Mesenchymal stem cell (in vitro differentiated cells and primary cell): ENCODE measurements at regions not wholly inside any gene's neighbourhood (a gene's known extent, or its start where the extent isn't known, plus 50 kb on each side); places are given as distances from the start of the nearest gene placed in this dataset.

ENCODE experiments used
- DNase-seq: peaks from one replicate; pipeline ENCODE4 v3.0.0-alpha.2; 2013
- H2AFZ ChIP-seq: one replicate; pipeline ENCODE4 v1.6.1; 2013; ENCODE audit warnings: low read depth, mild to moderate bottlenecking, control low read depth, inconsistent platforms, low read length, moderate library complexity
- H2AK5ac ChIP-seq: 2 replicates; pipeline ENCODE4 v1.6.1; 2013; ENCODE audit warnings: low read length, moderate library complexity, mild to moderate bottlenecking, inconsistent platforms; ENCODE audit not compliant: severe bottlenecking
- H2BK120ac ChIP-seq: one replicate; pipeline ENCODE4 v1.6.1; 2013; ENCODE audit warnings: low read depth, mild to moderate bottlenecking, inconsistent platforms, low read length, moderate library complexity
- H2BK12ac ChIP-seq, 2 experiments: one replicate each; pipeline ENCODE4 v1.6.1; 2013; ENCODE audit warnings: inconsistent platforms in 2 of 2, low read length in 2 of 2, mild to moderate bottlenecking in 2 of 2, moderate library complexity in 2 of 2, control low read depth in 1 of 2
- H2BK15ac ChIP-seq: one replicate; pipeline ENCODE4 v1.6.1; 2013; ENCODE audit warnings: mild to moderate bottlenecking, low read depth, inconsistent platforms; ENCODE audit not compliant: poor library complexity, severe bottlenecking
- H2BK5ac ChIP-seq: 2 replicates; pipeline ENCODE4 v1.6.1; 2013; ENCODE audit warnings: low read depth, mild to moderate bottlenecking, low read length, control low read depth, inconsistent platforms; ENCODE audit not compliant: poor library complexity, severe bottlenecking
- H3K14ac ChIP-seq, 2 experiments: one replicate each; pipeline ENCODE4 v1.6.1; 2013; ENCODE audit warnings: inconsistent platforms in 2 of 2, low read length in 2 of 2, control low read depth in 1 of 2, mild to moderate bottlenecking in 1 of 2, moderate library complexity in 1 of 2
- H3K18ac ChIP-seq, 2 experiments: one replicate each; pipeline ENCODE4 v1.6.1; 2013; ENCODE audit warnings: inconsistent platforms in 2 of 2, low read length in 2 of 2, control low read depth in 1 of 2, low read depth in 1 of 2, mild to moderate bottlenecking in 1 of 2
- H3K23ac ChIP-seq, 2 experiments: one replicate each; pipeline ENCODE4 v1.6.1; 2013; ENCODE audit warnings: inconsistent platforms in 2 of 2, low read length in 2 of 2, mild to moderate bottlenecking in 2 of 2, moderate library complexity in 2 of 2, control low read depth in 1 of 2
- H3K27ac ChIP-seq: 2 replicates; pipeline ENCODE4 v1.5.1; 2013; ENCODE audit warnings: mild to moderate bottlenecking, moderate library complexity, low read length, control low read depth, inconsistent platforms; ENCODE audit not compliant: poor library complexity, severe bottlenecking
- H3K27me3 ChIP-seq, 2 experiments: 2 replicates each; pipeline versions ENCODE4 v1.6.1 to v1.7.0; 2013; ENCODE audit warnings: low read length in 2 of 2, mild to moderate bottlenecking in 2 of 2, moderate library complexity in 2 of 2, control low read depth in 1 of 2, inconsistent platforms in 1 of 2; ENCODE audit not compliant: control insufficient read depth in 1 of 2, insufficient read depth in 1 of 2
- H3K36me3 ChIP-seq, 2 experiments: 2 replicates each; pipeline versions ENCODE4 v1.6.1 to v1.7.0; 2013; ENCODE audit warnings: low read length in 2 of 2, control low read depth in 1 of 2, inconsistent platforms in 1 of 2, low read depth in 1 of 2, mild to moderate bottlenecking in 1 of 2; ENCODE audit not compliant: insufficient read depth in 2 of 2, control insufficient read depth in 1 of 2
- H3K4ac ChIP-seq, 2 experiments: one replicate each; pipeline ENCODE4 v1.6.1; 2013; ENCODE audit warnings: inconsistent platforms in 2 of 2, low read length in 2 of 2, mild to moderate bottlenecking in 2 of 2, moderate library complexity in 2 of 2, control low read depth in 1 of 2, low read depth in 1 of 2
- H3K4me1 ChIP-seq: 2 replicates; pipeline ENCODE4 v1.6.1; 2013; ENCODE audit warnings: low read depth, low read length, control low read depth; ENCODE audit not compliant: control insufficient read depth, insufficient read depth
- H3K4me2 ChIP-seq: 2 replicates; pipeline ENCODE4 v1.6.1; 2013; ENCODE audit warnings: low read length, mild to moderate bottlenecking, inconsistent platforms; ENCODE audit not compliant: poor library complexity, severe bottlenecking
- H3K4me3 ChIP-seq, 2 experiments: 2 replicates each; pipeline versions ENCODE4 v1.5.1 to v1.7.0; 2013; ENCODE audit warnings: low read length in 2 of 2, mild to moderate bottlenecking in 2 of 2, control low read depth in 1 of 2, low read depth in 1 of 2; ENCODE audit not compliant: insufficient read depth in 1 of 2
- H3K79me1 ChIP-seq: replicated peaks from 2 replicates; pipeline ENCODE4 v1.6.1; 2013; ENCODE audit warnings: mild to moderate bottlenecking, control low read depth, low read length, inconsistent platforms; ENCODE audit not compliant: poor library complexity, severe bottlenecking
- H3K9ac ChIP-seq: 2 replicates; pipeline ENCODE4 v1.7.0; 2013; ENCODE audit warnings: mild to moderate bottlenecking, low read length, moderate library complexity
- H3K9me3 ChIP-seq: 2 replicates; pipeline ENCODE4 v1.7.0; 2013; ENCODE audit warnings: mild to moderate bottlenecking, low read length; ENCODE audit not compliant: control insufficient read depth
- H4K8ac ChIP-seq: one replicate; pipeline ENCODE4 v1.6.1; 2013; ENCODE audit warnings: inconsistent platforms, mild to moderate bottlenecking, low read length, moderate library complexity
- H4K91ac ChIP-seq: one replicate; pipeline ENCODE4 v1.6.1; 2013; ENCODE audit warnings: mild to moderate bottlenecking, low read length, inconsistent platforms
- WGBS: methylation state at CpG from one replicate; pipeline ENCODE4 v1.1.7; 2013; ENCODE audit warnings: mixed read lengths; 5-methylcytosine and 5-hydroxymethylcytosine counted together

- Histone ChIP-seq H3K4me2 (no peak overlapping the region), H3K4me3 (no peak overlapping the region), H2BK15ac (no peak overlapping the region), H3K9me3 (no peaks in the 10 kb centered on the region), H3K4ac (no peak overlapping the region), H3K79me1 (no peaks in the 10 kb centered on the region), H4K8ac (peak overlapping the region; percentile 12), H3K23ac (no peak overlapping the region), H4K91ac (no peak overlapping the region), H3K4me1 (peaks cover 2% of the 10 kb centered on the region), H2AK5ac (no peak overlapping the region), H3K18ac (peak overlapping the region in 1 of 2 experiments; percentile 49), H3K36me3 (no peaks in the 10 kb centered on the region), H2BK12ac (peak overlapping the region in 1 of 2 experiments; percentile 54), H3K14ac (peak overlapping the region in 1 of 2 experiments; percentile 75), H2AFZ (no peak overlapping the region), H3K27ac (no peak overlapping the region), H3K27me3 (no peaks in the 10 kb centered on the region), H2BK120ac (no peak overlapping the region), H3K9ac (no peak overlapping the region), H2BK5ac (no peak overlapping the region)
- WGBS, result over 99% methylated on average over 32 of the region's 32 CpGs
- DNase-seq, result no peak
Observed at GRCh38 chr5:123949043-123949804, 437.2 kb downstream of the CSNK1G3 start.

GRCh38 chr5:123947797-123948196, 435.8 kb downstream of the CSNK1G3 start:
- H2BK12ac ChIP-seq, result no peak overlapping the region
- no peak overlapping the region for H3K14ac ChIP-seq
- H3K9me3 ChIP-seq, result no peaks in the 10 kb centered on the region
- H2AK5ac ChIP-seq, result no peak overlapping the region
- H3K18ac ChIP-seq, result no peak overlapping the region
- no peak overlapping the region for H2BK5ac ChIP-seq
- H3K9ac ChIP-seq, result no peak overlapping the region
- no peaks in the 10 kb centered on the region for H3K79me1 ChIP-seq
- H3K4me2 ChIP-seq, result no peak overlapping the region
- no peak overlapping the region for H3K4me3 ChIP-seq
- H2BK15ac ChIP-seq, result no peak overlapping the region
- no peak overlapping the region for H2AFZ ChIP-seq
- no peak overlapping the region for H2BK120ac ChIP-seq
- H3K36me3 ChIP-seq, result no peaks in the 10 kb centered on the region
- no peak overlapping the region for H4K8ac ChIP-seq
- DNase-seq, result no peak
- peaks cover 2% of the 10 kb centered on the region for H3K4me1 ChIP-seq
- H4K91ac ChIP-seq, result no peak overlapping the region
- 100% methylated on average over 1 of the region's 2 CpGs for WGBS
- no peaks in the 10 kb centered on the region for H3K27me3 ChIP-seq
- no peak overlapping the region for H3K23ac ChIP-seq
- H3K4ac ChIP-seq, result no peak overlapping the region
- no peak overlapping the region for H3K27ac ChIP-seq

GRCh38 chr5:123945548-123945947, 433.6 kb downstream of the CSNK1G3 start:
- no peaks in the 10 kb centered on the region for H3K36me3 ChIP-seq
- H3K18ac ChIP-seq, result no peak overlapping the region
- H2AK5ac ChIP-seq, result no peak overlapping the region
- H3K4me2 ChIP-seq, result no peak overlapping the region
- no peak overlapping the region for H2BK12ac ChIP-seq
- H4K8ac ChIP-seq, result no peak overlapping the region
- no peak overlapping the region for H2BK5ac ChIP-seq
- H3K4me3 ChIP-seq, result no peak overlapping the region
- H3K23ac ChIP-seq, result no peak overlapping the region
- no peak overlapping the region for H2AFZ ChIP-seq
- 94% methylated on average over 1 of the region's 1 CpG for WGBS
- H3K4me1 ChIP-seq, result peaks cover 2% of the 10 kb centered on the region
- H3K4ac ChIP-seq, result no peak overlapping the region
- no peak overlapping the region for H3K14ac ChIP-seq
- H3K79me1 ChIP-seq, result no peaks in the 10 kb centered on the region
- H2BK120ac ChIP-seq, result no peak overlapping the region
- H3K27ac ChIP-seq, result no peak overlapping the region
- no peak overlapping the region for H3K9ac ChIP-seq
- H3K27me3 ChIP-seq, result no peaks in the 10 kb centered on the region
- H4K91ac ChIP-seq, result no peak overlapping the region
- H2BK15ac ChIP-seq, result no peak overlapping the region
- no peak for DNase-seq
- H3K9me3 ChIP-seq, result peaks cover 5% of the 10 kb centered on the region

- no peak overlapping the region for H2AK5ac ChIP-seq
- no peak overlapping the region for H4K8ac ChIP-seq
- H3K4me1 ChIP-seq, result no peaks in the 10 kb centered on the region
- no peak overlapping the region for H3K18ac ChIP-seq
- H3K79me1 ChIP-seq, result no peaks in the 10 kb centered on the region
- H2BK12ac ChIP-seq, result no peak overlapping the region
- no peak overlapping the region for H3K4me2 ChIP-seq
- no peak overlapping the region for H3K4ac ChIP-seq
- H3K4me3 ChIP-seq, result no peak overlapping the region
- no peaks in the 10 kb centered on the region for H3K36me3 ChIP-seq
- DNase-seq, result no peak
- H2AFZ ChIP-seq, result no peak overlapping the region
- no peak overlapping the region for H3K9ac ChIP-seq
- no peak overlapping the region for H2BK15ac ChIP-seq
- H3K27ac ChIP-seq, result no peak overlapping the region
- no peak overlapping the region for H3K23ac ChIP-seq
- H2BK5ac ChIP-seq, result no peak overlapping the region
- no peak overlapping the region for H2BK120ac ChIP-seq
- H4K91ac ChIP-seq, result no peak overlapping the region
- no peak overlapping the region for H3K14ac ChIP-seq
- peaks cover 7% of the 10 kb centered on the region for H3K9me3 ChIP-seq
- no peaks in the 10 kb centered on the region for H3K27me3 ChIP-seq
Observed at GRCh38 chr5:123943151-123943550, 431.2 kb downstream of the CSNK1G3 start.
